Activated CD4-positive, alpha-beta memory T cell treated with anti-CD3 and anti-CD28 coated beads for 36 hours (primary cell): ENCODE measurements at regions not wholly inside any gene's neighbourhood (a gene's known extent, or its start where the extent isn't known, plus 50 kb on each side); places are given as distances from the start of the nearest gene placed in this dataset.

ENCODE experiments used
- CTCF ChIA-PET: fragments of 350-600 bp; sonication (Branson Sonifier 250); formaldehyde crosslinking; loops from one replicate; lab custom pipeline; 2021; ENCODE audit warnings: antibody characterized with exemption, inconsistent platforms; lab: Charles Lee
- POLR2A ChIA-PET: fragments of 350-600 bp; sonication (Branson Sonifier 250); formaldehyde crosslinking; loops from one replicate; lab custom pipeline; 2021; ENCODE audit warnings: antibody characterized with exemption; lab: Charles Lee
- DNase-seq: peaks from one replicate; pipeline ENCODE4 v3.0.0-alpha.2; 2020
- H3K27ac Mint-ChIP-seq: one replicate; pipeline ENCODE4 v1.8.0; 2021; ENCODE audit warnings: mixed read lengths
- H3K27me3 Mint-ChIP-seq: one replicate; pipeline ENCODE4 v1.8.0; 2021; ENCODE audit warnings: mixed read lengths
- H3K36me3 Mint-ChIP-seq: one replicate; pipeline ENCODE4 v1.8.0; 2021; ENCODE audit warnings: mixed read lengths
- H3K4me1 Mint-ChIP-seq: one replicate; pipeline ENCODE4 v1.8.0; 2021; ENCODE audit warnings: low read depth, mixed read lengths
- H3K4me3 Mint-ChIP-seq: one replicate; pipeline ENCODE4 v1.8.0; 2021; ENCODE audit warnings: mild to moderate bottlenecking, mixed read lengths
- H3K9me3 Mint-ChIP-seq: one replicate; pipeline ENCODE4 v1.8.0; 2021; ENCODE audit warnings: mixed read lengths
- intact Hi-C: fragments of 100-400 bp; cut with micrococcal nuclease; formaldehyde crosslinking; loops from one replicate; pipeline ENCODE4 v1.15.1; 2023

- Mint-ChIP-seq H3K9me3 (no peaks in the 10 kb centered on the region), H3K4me1 (no peaks in the 10 kb centered on the region), H3K36me3 (no peaks in the 10 kb centered on the region), H3K27me3 (peaks cover 2% of the 10 kb centered on the region), H3K4me3 (no peak overlapping the region), H3K27ac (no peak overlapping the region)
- ChIA-PET POLR2A (no interaction called here), CTCF (no interaction called here)
- DNase-seq: no peak
- intact Hi-C loops: no loop called here
Observed at GRCh38 chr15:31782016-31782783, 248.1 kb upstream of the CHRNA7 start.

- peaks cover 2% of the 10 kb centered on the region for H3K27me3 Mint-ChIP-seq
- no peak overlapping the region for H3K27ac Mint-ChIP-seq
- no peaks in the 10 kb centered on the region for H3K9me3 Mint-ChIP-seq
- no peak for DNase-seq
- ChIA-PET CTCF (no interaction called here), POLR2A (no interaction called here)
- intact Hi-C loops: no loop called here
- H3K4me1 Mint-ChIP-seq: no peaks in the 10 kb centered on the region
- H3K36me3 Mint-ChIP-seq: no peaks in the 10 kb centered on the region
- H3K4me3 Mint-ChIP-seq: no peak overlapping the region
Observed at GRCh38 chr15:31782951-31783350, 247.4 kb upstream of the CHRNA7 start.

- Mint-ChIP-seq H3K4me1 (no peaks in the 10 kb centered on the region), H3K27ac (no peak overlapping the region), H3K27me3 (peaks cover 2% of the 10 kb centered on the region), H3K4me3 (no peak overlapping the region), H3K9me3 (no peaks in the 10 kb centered on the region), H3K36me3 (no peaks in the 10 kb centered on the region)
- ChIA-PET POLR2A (no interaction called here), CTCF (no interaction called here)
- intact Hi-C loops: no loop called here
- no peak for DNase-seq
Observed at GRCh38 chr15:31786360-31786759, 244.0 kb upstream of the CHRNA7 start.

- ChIA-PET CTCF (no interaction called here), POLR2A (no interaction called here)
- Mint-ChIP-seq H3K36me3 (no peaks in the 10 kb centered on the region), H3K9me3 (no peaks in the 10 kb centered on the region), H3K27ac (no peak overlapping the region), H3K4me3 (no peak overlapping the region), H3K27me3 (no peaks in the 10 kb centered on the region), H3K4me1 (no peaks in the 10 kb centered on the region)
- intact Hi-C loops: no loop called here
- DNase-seq: no peak
Observed at GRCh38 chr15:31788104-31788503, 242.2 kb upstream of the CHRNA7 start.

GRCh38 chr15:31792611-31793199, 237.6 kb upstream of the CHRNA7 start:
- no peak overlapping the region for H3K27ac Mint-ChIP-seq

GRCh38 chr15:31799319-31799714, 231.0 kb upstream of the CHRNA7 start:
- H3K27ac Mint-ChIP-seq: no peak overlapping the region
- no peaks in the 10 kb centered on the region for H3K9me3 Mint-ChIP-seq
- H3K27me3 Mint-ChIP-seq: peaks cover 5% of the 10 kb centered on the region
- no peaks in the 10 kb centered on the region for H3K4me1 Mint-ChIP-seq
- H3K36me3 Mint-ChIP-seq: no peaks in the 10 kb centered on the region
- DNase-seq: no peak
- no peak overlapping the region for H3K4me3 Mint-ChIP-seq
- POLR2A ChIA-PET: no interaction called here
- CTCF ChIA-PET: no interaction called here
- intact Hi-C loops: no loop called here

More at GRCh38 chr15:31792611-31793199, 237.6 kb upstream of the CHRNA7 start:
- POLR2A ChIA-PET: no interaction called here
- Mint-ChIP-seq H3K4me1 (no peaks in the 10 kb centered on the region), H3K9me3 (no peaks in the 10 kb centered on the region), H3K4me3 (no peak overlapping the region), H3K36me3 (no peaks in the 10 kb centered on the region), H3K27me3 (peaks cover 2% of the 10 kb centered on the region)
- intact Hi-C loops: no loop called here
- CTCF ChIA-PET: no interaction called here
- DNase-seq: no peak

GRCh38 chr15:31799715-31800321, 230.5 kb upstream of the CHRNA7 start:
- no peak overlapping the region for H3K4me3 Mint-ChIP-seq
- DNase-seq: no peak
- POLR2A ChIA-PET: no interaction called here
- intact Hi-C loops: no loop called here
- H3K27me3 Mint-ChIP-seq: peaks cover 5% of the 10 kb centered on the region
- no peaks in the 10 kb centered on the region for H3K4me1 Mint-ChIP-seq
- no peaks in the 10 kb centered on the region for H3K36me3 Mint-ChIP-seq
- no peaks in the 10 kb centered on the region for H3K9me3 Mint-ChIP-seq
- CTCF ChIA-PET: no interaction called here
- H3K27ac Mint-ChIP-seq: no peak overlapping the region

GRCh38 chr15:31801152-31801551, 229.2 kb upstream of the CHRNA7 start:
- Mint-ChIP-seq H3K27ac (no peak overlapping the region), H3K36me3 (no peaks in the 10 kb centered on the region), H3K4me1 (no peaks in the 10 kb centered on the region), H3K9me3 (no peaks in the 10 kb centered on the region), H3K27me3 (peaks cover 2% of the 10 kb centered on the region), H3K4me3 (no peak overlapping the region)
- ChIA-PET POLR2A (no interaction called here), CTCF (no interaction called here)
- intact Hi-C loops: no loop called here
- no peak for DNase-seq

- POLR2A ChIA-PET: no interaction called here
- H3K27me3 Mint-ChIP-seq: peaks cover 2% of the 10 kb centered on the region
- H3K36me3 Mint-ChIP-seq: no peaks in the 10 kb centered on the region
- no peak overlapping the region for H3K27ac Mint-ChIP-seq
- no peak overlapping the region for H3K4me3 Mint-ChIP-seq
- intact Hi-C loops: no loop called here
- no peaks in the 10 kb centered on the region for H3K4me1 Mint-ChIP-seq
- DNase-seq: no peak
- CTCF ChIA-PET: no interaction called here
- H3K9me3 Mint-ChIP-seq: no peaks in the 10 kb centered on the region
Observed at GRCh38 chr15:31802761-31803160, 227.6 kb upstream of the CHRNA7 start.

- H3K4me1 Mint-ChIP-seq: no peaks in the 10 kb centered on the region
- no peak overlapping the region for H3K27ac Mint-ChIP-seq
- peak; percentile 30 for DNase-seq
- POLR2A ChIA-PET: no interaction called here
- H3K4me3 Mint-ChIP-seq: no peak overlapping the region
- H3K9me3 Mint-ChIP-seq: no peaks in the 10 kb centered on the region
- intact Hi-C loops: no loop called here
- no peaks in the 10 kb centered on the region for H3K27me3 Mint-ChIP-seq
- CTCF ChIA-PET: no interaction called here
- H3K36me3 Mint-ChIP-seq: no peaks in the 10 kb centered on the region
Observed at GRCh38 chr15:31803388-31803884, 226.9 kb upstream of the CHRNA7 start.

- Mint-ChIP-seq H3K36me3 (no peaks in the 10 kb centered on the region), H3K9me3 (no peaks in the 10 kb centered on the region), H3K27me3 (no peaks in the 10 kb centered on the region), H3K4me3 (no peak overlapping the region), H3K4me1 (no peaks in the 10 kb centered on the region), H3K27ac (no peak overlapping the region)
- POLR2A ChIA-PET: no interaction called here
- CTCF ChIA-PET: no interaction called here
- DNase-seq: no peak
- intact Hi-C loops: no loop called here
Observed at GRCh38 chr15:31805090-31805662, 225.1 kb upstream of the CHRNA7 start.

- no peak overlapping the region for H3K27ac Mint-ChIP-seq
- no peaks in the 10 kb centered on the region for H3K36me3 Mint-ChIP-seq
- H3K9me3 Mint-ChIP-seq: no peaks in the 10 kb centered on the region
- no peak overlapping the region for H3K4me3 Mint-ChIP-seq
- no peaks in the 10 kb centered on the region for H3K4me1 Mint-ChIP-seq
- DNase-seq: no peak
- no peaks in the 10 kb centered on the region for H3K27me3 Mint-ChIP-seq
- POLR2A ChIA-PET: no interaction called here
- intact Hi-C loops: no loop called here
- CTCF ChIA-PET: no interaction called here
Observed at GRCh38 chr15:31806106-31806505, 224.2 kb upstream of the CHRNA7 start.
